PC-3 (cell line): ENCODE measurements at regions not wholly inside any gene's neighbourhood (a gene's known extent, or its start where the extent isn't known, plus 50 kb on each side); places are given as distances from the start of the nearest gene placed in this dataset.

Source experiments
- ATAC-seq: fragments of 200-7000 bp; cut with Tn5 transposase; 2 replicates; pipeline ENCODE4 v1.9.1; 2020; ENCODE audit warnings: mild to moderate bottlenecking, moderate library complexity
- BruUV-seq: library from RNA; stranded (reverse); fragments of 400-500 nt; replicated peaks from 2 replicates; lab custom pipeline; 2021; lab: Mats Ljungman, UMichigan
- CTCF ChIA-PET: fragments of 300-600 bp; sonication (Branson Sonifier 250); formaldehyde crosslinking; loops from one replicate; lab custom pipeline; 2022; ENCODE audit warnings: antibody characterized with exemption; lab: Charles Lee
- POLR2A ChIA-PET: fragments of 300-600 bp; sonication (Branson Sonifier 250); formaldehyde crosslinking; loops from one replicate; lab custom pipeline; 2022; ENCODE audit warnings: antibody characterized with exemption; ENCODE audit not compliant: unreplicated experiment; lab: Charles Lee
- DNase-seq: peaks from one replicate; pipeline ENCODE4 v3.0.0-alpha.2; 2015
- H2AFZ ChIP-seq: fragments of 300-600 bp; sonication (generic); 2 replicates; pipeline ENCODE4 v1.6.0; 2016; ENCODE audit warnings: antibody characterized with exemption, low read length
- H3F3A ChIP-seq: fragments of 300-600 bp; sonication (generic); one replicate; pipeline ENCODE4 v1.6.0; 2017; ENCODE audit warnings: antibody characterized with exemption, low read length, control low read depth, mild to moderate bottlenecking; ENCODE audit not compliant: unreplicated experiment
- H3K27ac ChIP-seq: fragments of 300-600 bp; sonication (generic); 2 replicates; pipeline ENCODE4 v1.5.1; 2016; ENCODE audit warnings: mild to moderate bottlenecking, low read length
- H3K27me3 ChIP-seq: fragments of 300-600 bp; sonication (generic); 2 replicates; pipeline ENCODE4 v1.6.1; 2016; ENCODE audit warnings: low read length, mixed read lengths
- H3K36me3 ChIP-seq: fragments of 300-600 bp; sonication (generic); 2 replicates; pipeline ENCODE4 v1.6.1; 2016; ENCODE audit warnings: low read depth, mixed run types, low read length, mixed read lengths
- H3K4me1 ChIP-seq: fragments of 300-600 bp; sonication (generic); 2 replicates; pipeline ENCODE4 v1.5.1; 2016; ENCODE audit warnings: low read length; ENCODE audit not compliant: insufficient read depth
- H3K4me2 ChIP-seq: fragments of 300-600 bp; sonication (generic); 2 replicates; pipeline ENCODE4 v1.6.0; 2016; ENCODE audit warnings: low read length
- H3K4me3 ChIP-seq: fragments of 300-600 bp; sonication (generic); 2 replicates; pipeline ENCODE4 v1.5.1; 2016; ENCODE audit warnings: mild to moderate bottlenecking, low read length, mixed read lengths
- H3K79me2 ChIP-seq: fragments of 300-600 bp; sonication (generic); 2 replicates; pipeline ENCODE4 v1.6.1; 2017; ENCODE audit warnings: low read length, mixed read lengths
- H3K9ac ChIP-seq: fragments of 300-600 bp; sonication (generic); 2 replicates; pipeline ENCODE4 v1.6.0; 2016; ENCODE audit warnings: mild to moderate bottlenecking, low read length
- H3K9me2 ChIP-seq: fragments of 300-600 bp; sonication (generic); replicated peaks from 2 replicates; pipeline ENCODE4 v1.6.1; 2016; ENCODE audit warnings: mixed run types, low read length, mixed read lengths
- H3K9me3 ChIP-seq: fragments of 300-600 bp; sonication (generic); 2 replicates; pipeline ENCODE4 v1.6.1; 2016; ENCODE audit warnings: low read length, mixed read lengths
- H4K20me1 ChIP-seq: fragments of 300-600 bp; sonication (generic); 2 replicates; pipeline ENCODE4 v1.6.1; 2016; ENCODE audit warnings: low read length, mixed read lengths
- EZH2 ChIP-seq: fragments of 300-600 bp; sonication (generic); IDR thresholded peaks from one replicate; pipeline ENCODE4 v1.6.1; 2017; ENCODE audit warnings: antibody characterized with exemption, mild to moderate bottlenecking, low read length; ENCODE audit not compliant: unreplicated experiment
- EZH2phosphoT487 ChIP-seq: fragments of 300-600 bp; sonication (generic); IDR thresholded peaks from 2 replicates; pipeline ENCODE4 v1.6.1; 2018; ENCODE audit warnings: mild to moderate bottlenecking, antibody characterized with exemption, low read length, borderline replicate concordance
- intact Hi-C: fragments of 100-400 bp; cut with micrococcal nuclease; formaldehyde crosslinking; loops from 2 replicates; pipeline ENCODE4 v1.9.0; 2023
- TF ChIP-seq, protein P1 (sequence below): fragments of 300-600 bp; sonication (generic); conservative IDR thresholded peaks from 2 replicates; pipeline ENCODE4 v1.5.1; 2017; ENCODE audit warnings: antibody characterized with exemption, low read depth, mild to moderate bottlenecking, low read length

DNA sequence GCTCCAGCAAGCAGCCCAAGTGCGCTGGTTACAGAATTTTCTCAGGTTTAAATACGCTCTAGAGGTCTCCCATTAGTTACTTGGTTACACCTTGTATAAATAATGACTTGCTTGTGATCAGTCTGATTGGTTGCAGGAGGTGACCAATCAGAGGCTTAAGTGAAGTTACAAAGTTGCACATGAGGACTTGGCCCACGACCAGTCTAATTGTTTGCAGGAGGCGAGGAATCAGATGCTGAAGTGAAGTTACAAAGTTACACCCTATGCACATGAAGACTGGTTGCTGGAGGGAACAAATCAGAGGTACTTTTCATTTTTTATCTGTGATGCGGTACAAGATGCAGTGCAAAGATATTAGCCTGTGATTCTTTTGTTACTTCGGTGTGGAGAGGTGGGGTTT lies 80.7 kb downstream of the UBE2NL start:
- no peaks in the 10 kb centered on the region for H3K79me2 ChIP-seq
- H3K9ac ChIP-seq, result no peak overlapping the region
- no peaks in the 10 kb centered on the region for H4K20me1 ChIP-seq
- no TSS peak for BruUV-seq
- no peaks in the 10 kb centered on the region for H3K27me3 ChIP-seq
- H2AFZ ChIP-seq, result no peak overlapping the region
- H3F3A ChIP-seq, result no peaks in the 10 kb centered on the region
- ChIA-PET POLR2A (no interaction called here), CTCF (no interaction called here)
- no peaks in the 10 kb centered on the region for H3K9me2 ChIP-seq
- ATAC-seq, result no peak
- no peak overlapping the region for H3K27ac ChIP-seq
- no peak overlapping the region for H3K4me3 ChIP-seq
- no peaks in the 10 kb centered on the region for H3K36me3 ChIP-seq
- intact Hi-C loops, result no loop called here
- no peaks in the 10 kb centered on the region for H3K9me3 ChIP-seq
- TF ChIP-seq EZH2phosphoT487 (no peak), EZH2 (no peak)
- TF ChIP-seq, protein P1, sequence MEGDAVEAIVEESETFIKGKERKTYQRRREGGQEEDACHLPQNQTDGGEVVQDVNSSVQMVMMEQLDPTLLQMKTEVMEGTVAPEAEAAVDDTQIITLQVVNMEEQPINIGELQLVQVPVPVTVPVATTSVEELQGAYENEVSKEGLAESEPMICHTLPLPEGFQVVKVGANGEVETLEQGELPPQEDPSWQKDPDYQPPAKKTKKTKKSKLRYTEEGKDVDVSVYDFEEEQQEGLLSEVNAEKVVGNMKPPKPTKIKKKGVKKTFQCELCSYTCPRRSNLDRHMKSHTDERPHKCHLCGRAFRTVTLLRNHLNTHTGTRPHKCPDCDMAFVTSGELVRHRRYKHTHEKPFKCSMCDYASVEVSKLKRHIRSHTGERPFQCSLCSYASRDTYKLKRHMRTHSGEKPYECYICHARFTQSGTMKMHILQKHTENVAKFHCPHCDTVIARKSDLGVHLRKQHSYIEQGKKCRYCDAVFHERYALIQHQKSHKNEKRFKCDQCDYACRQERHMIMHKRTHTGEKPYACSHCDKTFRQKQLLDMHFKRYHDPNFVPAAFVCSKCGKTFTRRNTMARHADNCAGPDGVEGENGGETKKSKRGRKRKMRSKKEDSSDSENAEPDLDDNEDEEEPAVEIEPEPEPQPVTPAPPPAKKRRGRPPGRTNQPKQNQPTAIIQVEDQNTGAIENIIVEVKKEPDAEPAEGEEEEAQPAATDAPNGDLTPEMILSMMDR, result no peak
- DNase-seq, result no peak
- H3K4me2 ChIP-seq, result no peak overlapping the region
- peaks cover 3% of the 10 kb centered on the region; the same call in 1 of the 2 replicates for H3K4me1 ChIP-seq

DNA sequence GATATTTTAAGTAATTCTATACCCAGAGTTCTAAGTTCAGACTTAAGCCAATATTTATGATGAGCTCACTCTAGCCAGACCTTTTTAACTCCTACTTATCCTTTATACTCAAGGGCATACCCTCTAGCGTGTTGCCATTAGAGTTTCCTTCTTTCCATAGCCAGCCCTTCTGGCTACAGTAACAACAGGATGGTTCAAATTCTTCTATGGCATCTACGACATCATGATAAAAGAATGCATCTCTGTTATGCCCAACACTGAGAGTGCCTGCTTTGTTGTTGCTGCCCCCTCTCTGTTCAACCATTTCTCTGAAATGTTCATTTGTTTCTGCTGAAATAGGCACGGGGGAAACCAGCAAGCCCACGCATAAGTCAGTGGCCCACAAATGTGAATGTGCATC lies 104.5 kb downstream of the UBE2NL start:
- no peaks in the 10 kb centered on the region for H3F3A ChIP-seq
- H3K4me1 ChIP-seq, result peaks cover under 1% of the 10 kb centered on the region
- H3K4me3 ChIP-seq, result no peak overlapping the region
- no peaks in the 10 kb centered on the region for H4K20me1 ChIP-seq
- no peaks in the 10 kb centered on the region for H3K9me2 ChIP-seq
- no TSS peak for BruUV-seq
- no peaks in the 10 kb centered on the region for H3K9me3 ChIP-seq
- ATAC-seq (no peak), DNase-seq (no peak)
- no peak overlapping the region for H3K9ac ChIP-seq
- H3K27me3 ChIP-seq, result no peaks in the 10 kb centered on the region
- ChIA-PET POLR2A (no interaction called here), CTCF (no interaction called here)
- H3K4me2 ChIP-seq, result no peak overlapping the region
- intact Hi-C loops, result no loop called here
- TF ChIP-seq, protein P1, result no peak
- TF ChIP-seq EZH2phosphoT487, result no peak
- H3K79me2 ChIP-seq, result no peaks in the 10 kb centered on the region
- H3K27ac ChIP-seq, result no peak overlapping the region
- no peaks in the 10 kb centered on the region for H3K36me3 ChIP-seq
- no peak overlapping the region for H2AFZ ChIP-seq

DNA sequence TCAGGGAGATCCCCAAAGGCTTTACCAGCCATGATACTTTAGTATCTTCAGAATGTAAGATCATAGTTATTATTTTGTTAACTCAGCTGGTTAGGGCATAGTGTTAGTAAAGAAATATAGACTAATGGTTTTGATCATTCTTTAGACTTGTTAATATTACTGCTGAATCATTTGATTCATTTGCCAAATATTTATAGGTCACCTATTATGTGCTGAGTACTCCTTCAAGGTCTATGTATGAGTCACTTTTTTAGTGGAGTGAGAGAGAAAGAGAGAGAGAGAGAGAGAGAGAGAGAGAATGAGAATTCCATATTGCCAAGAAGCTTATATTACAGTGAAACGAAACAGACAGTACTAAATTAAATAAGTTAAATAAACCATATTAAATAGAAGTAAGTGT lies 110.3 kb downstream of the UBE2NL start:
- H2AFZ ChIP-seq, result no peak overlapping the region
- peaks cover 15% of the 10 kb centered on the region for H3K4me1 ChIP-seq
- no peak overlapping the region for H3K9ac ChIP-seq
- no peaks in the 10 kb centered on the region for H3K79me2 ChIP-seq
- DNase-seq, result peak; percentile 70
- BruUV-seq, result no TSS peak
- no peaks in the 10 kb centered on the region for H3K27me3 ChIP-seq
- intact Hi-C loops, result no loop called here
- no peaks in the 10 kb centered on the region for H3K36me3 ChIP-seq
- H3K9me2 ChIP-seq, result no peaks in the 10 kb centered on the region
- H3K27ac ChIP-seq, result peak overlapping the region; percentile 51; the same call in 1 of the 2 replicates
- ChIA-PET CTCF (no interaction called here), POLR2A (interaction anchor here (0.6 kb wide), 1 partner anchor 64 kb away, joined by 4 read pairs; no protein-coding TSS in a partner anchor)
- no peaks in the 10 kb centered on the region for H3K9me3 ChIP-seq
- TF ChIP-seq, protein P1, result no peak
- ATAC-seq, result peak; percentile 54
- H3K4me3 ChIP-seq, result no peak overlapping the region
- peak overlapping the region; percentile 59 for H3K4me2 ChIP-seq
- H3F3A ChIP-seq, result no peaks in the 10 kb centered on the region
- H4K20me1 ChIP-seq, result no peaks in the 10 kb centered on the region
